Right atrium auricular region (tissue), 2 donors: ENCODE measurements at regions not wholly inside any gene's neighbourhood (a gene's known extent, or its start where the extent isn't known, plus 50 kb on each side); places are given as distances from the start of the nearest gene placed in this dataset.

Experiments
- DNase-seq: peaks from one replicate; pipeline ENCODE4 v3.0.0-alpha.2; 2019; ENCODE audit warnings: low spot score
- H3K27ac ChIP-seq, 2 donors: fragments of 200-600 bp; sonication (generic); 1 replicate in 1 of 2; 2 replicates in 1 of 2; pipeline ENCODE4 v1.5.1; 2016 to 2019
- H3K27me3 ChIP-seq, 2 donors: fragments of 200-600 bp; sonication (generic); one replicate each; pipeline versions ENCODE4 v1.5.1 to v1.6.0; 2017 to 2019
- H3K36me3 ChIP-seq: fragments of 200-600 bp; sonication (generic); one replicate; pipeline ENCODE4 v1.5.1; 2016
- H3K4me1 ChIP-seq, 2 donors: fragments of 200-600 bp; sonication (generic); one replicate each; pipeline versions ENCODE4 v1.5.1 to v1.6.0; 2017 to 2019
- H3K4me3 ChIP-seq, 2 donors: fragments of 200-600 bp; sonication (generic); 1 replicate in 1 of 2; 2 replicates in 1 of 2; pipeline ENCODE4 v1.5.1; 2017 to 2019; ENCODE audit warnings: mild to moderate bottlenecking in 1 of 2, moderate library complexity in 1 of 2
- H3K9me3 ChIP-seq, 2 donors: fragments of 200-600 bp; sonication (generic); one replicate each; pipeline ENCODE4 v1.5.1; 2019
- CTCF ChIP-seq, 2 donors: fragments of 200-600 bp; sonication (generic); IDR thresholded peaks; one replicate each; pipeline ENCODE4 v1.5.1; 2019; ENCODE audit warnings: antibody characterized with exemption in 2 of 2

GRCh38 chr9:135209852-135210251, 122.4 kb downstream of the OLFM1 start:
- Histone ChIP-seq H3K4me3 (no peak overlapping the region), H3K36me3 (no peaks in the 10 kb centered on the region), H3K4me1 (peaks cover 0 to 6% of the 10 kb centered on the region in 2 donors), H3K27ac (no peak overlapping the region), H3K9me3 (no peaks in the 10 kb centered on the region), H3K27me3 (no peaks in the 10 kb centered on the region)
- DNase-seq, result no peak
- TF ChIP-seq CTCF (IDR thresholded peaks at IDR 0.05), result no peak

GRCh38 chr9:135210676-135211523, 123.4 kb downstream of the OLFM1 start:
- no peak for TF ChIP-seq CTCF (IDR thresholded peaks at IDR 0.05)
- no peaks in the 10 kb centered on the region for H3K9me3 ChIP-seq
- no peak overlapping the region for H3K27ac ChIP-seq
- peaks cover 0 to 14% of the 10 kb centered on the region in 2 donors for H3K4me1 ChIP-seq
- H3K4me3 ChIP-seq, result no peak overlapping the region
- H3K36me3 ChIP-seq, result no peaks in the 10 kb centered on the region
- DNase-seq, result no peak
- no peaks in the 10 kb centered on the region for H3K27me3 ChIP-seq

- Histone ChIP-seq H3K36me3 (no peaks in the 10 kb centered on the region), H3K27me3 (no peaks in the 10 kb centered on the region), H3K9me3 (no peaks in the 10 kb centered on the region), H3K4me3 (no peak overlapping the region), H3K27ac (no peak overlapping the region), H3K4me1 (peaks cover 0 to 20% of the 10 kb centered on the region in 2 donors)
- no peak for DNase-seq
- no peak for TF ChIP-seq CTCF (IDR thresholded peaks at IDR 0.05)
Observed at GRCh38 chr9:135211524-135211890, 124.0 kb downstream of the OLFM1 start.

- TF ChIP-seq CTCF (IDR thresholded peaks at IDR 0.05), result no peak
- no peaks in the 10 kb centered on the region for H3K36me3 ChIP-seq
- no peaks in the 10 kb centered on the region for H3K27me3 ChIP-seq
- H3K27ac ChIP-seq, result no peak overlapping the region
- H3K9me3 ChIP-seq, result no peaks in the 10 kb centered on the region
- no peak overlapping the region for H3K4me3 ChIP-seq
- H3K4me1 ChIP-seq, result peaks cover 0 to 28% of the 10 kb centered on the region in 2 donors
- no peak for DNase-seq
Observed at GRCh38 chr9:135212961-135213360, 125.5 kb downstream of the OLFM1 start.

GRCh38 chr9:135213566-135213965, 126.1 kb downstream of the OLFM1 start:
- no peaks in the 10 kb centered on the region for H3K27me3 ChIP-seq

More at GRCh38 chr9:135213566-135213965, 126.1 kb downstream of the OLFM1 start:
- no peak for DNase-seq
- Histone ChIP-seq H3K4me1 (peaks cover 0 to 33% of the 10 kb centered on the region in 2 donors), H3K4me3 (no peak overlapping the region), H3K36me3 (no peaks in the 10 kb centered on the region), H3K9me3 (no peaks in the 10 kb centered on the region), H3K27ac (no peak overlapping the region)
- no peak for TF ChIP-seq CTCF (IDR thresholded peaks at IDR 0.05)
